ENCODE measurements at regions not wholly inside any gene's neighbourhood (a gene's known extent, or its start where the extent isn't known, plus 50 kb on each side); places are given as distances from the start of the nearest gene placed in this dataset.
"Not testable (repeated sequence)": the region's sequence is repeated elsewhere in the genome, so short reads cannot be mapped to it uniquely, and the experiment has no call there.

GRCh38 chr1:185681034-185681633, 53.1 kb upstream of the HMCN1 start:
- peak; percentile 85 for DNase-seq

DNA sequence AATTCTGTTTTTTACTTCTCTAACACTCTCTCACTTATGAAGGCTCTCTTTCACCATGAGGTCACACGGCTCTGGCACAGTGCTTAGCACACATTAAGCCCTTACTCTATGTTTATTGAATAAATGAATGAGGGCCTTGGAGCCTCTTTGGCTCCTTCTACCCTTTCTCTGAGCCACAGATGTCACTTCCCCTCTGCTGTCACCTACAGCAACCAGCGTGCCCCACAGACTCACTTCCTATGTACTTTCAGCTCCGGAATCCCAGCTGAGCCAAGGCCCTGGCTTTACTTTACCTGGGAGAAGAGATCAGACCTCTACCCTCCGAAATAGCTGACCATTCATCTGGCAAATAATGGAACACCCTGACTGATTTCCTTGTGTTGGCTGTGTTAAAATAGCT, 53.7 kb upstream of the HMCN1 start:
- DNase-seq = no peak

DNA sequence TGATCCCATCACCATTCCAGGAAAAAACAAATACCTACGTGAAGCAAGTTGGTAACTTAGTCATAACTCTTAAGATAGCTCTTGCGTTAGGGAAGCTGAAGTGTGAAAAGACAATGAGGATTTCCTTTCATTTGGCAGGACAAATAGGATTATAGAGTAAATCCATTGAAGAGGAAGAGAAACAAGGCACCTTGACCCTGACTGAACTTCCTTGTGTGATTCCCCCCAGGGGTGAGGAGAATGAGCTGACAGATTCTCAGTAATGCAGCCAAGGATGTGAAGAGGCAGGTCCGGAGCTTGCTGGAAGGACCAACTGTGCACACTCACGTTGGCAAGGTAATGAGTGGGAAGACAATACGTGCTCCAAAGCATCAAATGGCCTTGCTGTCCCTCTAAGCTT, 55.0 kb upstream of the HMCN1 start:
- DNase-seq = no peak

DNA sequence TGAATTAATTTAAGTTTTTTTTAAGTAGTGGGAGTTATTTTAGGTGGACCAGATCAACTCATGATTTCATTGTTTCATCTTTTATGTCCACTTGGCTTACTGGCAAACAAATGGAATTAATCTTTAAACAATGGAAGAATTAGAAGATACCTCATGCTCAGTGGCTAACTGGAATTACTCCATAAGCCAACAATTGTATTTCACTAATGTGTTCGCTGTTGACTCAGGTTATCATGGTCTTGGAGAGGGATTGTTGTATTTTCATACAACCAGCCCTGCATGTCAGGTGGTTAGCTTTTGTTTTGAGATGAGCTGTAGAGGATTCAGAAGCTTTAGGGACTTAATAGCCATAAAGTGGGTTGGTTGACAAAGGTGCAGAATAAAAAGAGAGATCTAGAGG, 57.2 kb upstream of the HMCN1 start:
- DNase-seq = no peak

- peak; percentile 7 for DNase-seq
These were observed 60.0 kb upstream of the HMCN1 start for GRCh38 chr1:185674201-185674600.

DNA sequence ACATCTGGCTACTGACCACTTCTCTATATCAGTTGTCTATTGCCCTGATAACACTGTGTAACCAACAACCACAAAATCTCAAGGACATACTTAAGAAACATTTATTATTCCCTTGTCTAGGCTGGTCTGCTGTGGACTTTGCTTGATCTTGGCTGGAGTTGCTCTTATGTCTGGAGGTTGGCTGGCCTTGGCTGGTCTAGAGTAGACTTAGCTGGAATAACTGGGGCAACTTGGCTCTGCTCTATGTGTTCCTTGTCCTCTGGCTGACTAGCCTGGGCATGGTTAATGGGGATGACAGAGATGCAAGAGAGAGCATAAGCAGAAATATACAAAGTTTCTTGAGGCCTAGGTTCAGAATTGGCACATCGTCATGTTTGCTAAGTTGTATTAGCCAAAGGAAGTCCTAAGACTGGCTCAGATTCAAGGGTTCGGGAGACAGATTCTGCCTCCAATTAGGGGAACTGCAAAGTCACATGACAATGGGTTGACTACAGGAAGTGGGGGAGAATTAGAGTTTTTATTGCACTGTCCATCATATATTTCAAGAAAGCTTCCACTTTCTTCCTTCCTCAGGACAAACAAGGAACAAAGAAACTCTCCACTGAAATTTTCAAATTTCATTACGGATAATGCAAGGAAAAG, 61.4 kb upstream of the HMCN1 start:
- DNase-seq = no peak

GRCh38 chr1:185670187-185670627, 64.0 kb upstream of the HMCN1 start:
- DNase-seq = peak; percentile 62

DNA sequence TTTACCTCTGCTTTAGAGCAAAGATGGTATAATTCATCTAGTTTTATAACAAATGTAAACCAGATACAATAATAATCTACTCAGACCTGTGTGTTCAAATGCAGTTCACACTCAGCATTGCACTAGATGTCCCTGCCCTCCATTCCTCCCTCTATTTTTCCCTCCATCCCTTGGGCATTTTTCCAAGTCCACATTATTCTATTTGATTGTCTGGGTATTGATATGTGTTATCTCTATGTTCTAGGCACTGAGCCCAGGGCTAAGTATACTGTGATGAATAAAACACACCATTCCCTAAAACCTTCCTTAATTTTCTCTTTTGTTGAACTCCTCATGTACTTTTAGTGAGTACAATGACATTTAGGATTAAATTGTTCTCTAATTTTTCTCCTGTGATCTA, 66.2 kb upstream of the HMCN1 start:
- no peak for DNase-seq

- no peak for DNase-seq
These were observed 67.6 kb upstream of the HMCN1 start for GRCh38 chr1:185666582-185666981.

GRCh38 chr1:185663771-185664296, 70.4 kb upstream of the HMCN1 start:
- no peak for DNase-seq

GRCh38 chr1:185663332-185663731, 70.9 kb upstream of the HMCN1 start:
- DNase-seq = no peak

DNA sequence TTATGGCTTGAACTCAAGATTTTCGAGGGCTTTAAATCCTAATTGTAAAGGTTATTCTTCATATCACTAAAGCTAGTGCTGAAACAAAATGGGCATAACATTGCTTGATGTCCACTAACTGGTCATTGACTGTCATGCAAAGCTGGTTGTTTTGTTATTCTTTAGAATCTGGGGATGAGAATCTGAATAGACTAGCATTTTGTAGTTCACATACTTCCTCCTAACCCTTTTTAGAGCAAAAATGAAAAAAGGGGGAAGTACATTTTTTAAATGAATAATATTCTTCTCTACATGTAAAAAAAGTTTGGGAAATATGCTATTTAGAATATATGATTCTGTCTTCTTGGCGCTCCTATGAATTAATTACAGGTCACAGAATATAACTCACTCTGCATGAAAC, 72.2 kb upstream of the HMCN1 start:
- no peak for DNase-seq

- no peak for DNase-seq
These were observed 77.5 kb upstream of the HMCN1 start for GRCh38 chr1:185656663-185657062.

- DNase-seq = no peak
These were observed 79.3 kb upstream of the HMCN1 start for GRCh38 chr1:185654952-185655314.

DNA sequence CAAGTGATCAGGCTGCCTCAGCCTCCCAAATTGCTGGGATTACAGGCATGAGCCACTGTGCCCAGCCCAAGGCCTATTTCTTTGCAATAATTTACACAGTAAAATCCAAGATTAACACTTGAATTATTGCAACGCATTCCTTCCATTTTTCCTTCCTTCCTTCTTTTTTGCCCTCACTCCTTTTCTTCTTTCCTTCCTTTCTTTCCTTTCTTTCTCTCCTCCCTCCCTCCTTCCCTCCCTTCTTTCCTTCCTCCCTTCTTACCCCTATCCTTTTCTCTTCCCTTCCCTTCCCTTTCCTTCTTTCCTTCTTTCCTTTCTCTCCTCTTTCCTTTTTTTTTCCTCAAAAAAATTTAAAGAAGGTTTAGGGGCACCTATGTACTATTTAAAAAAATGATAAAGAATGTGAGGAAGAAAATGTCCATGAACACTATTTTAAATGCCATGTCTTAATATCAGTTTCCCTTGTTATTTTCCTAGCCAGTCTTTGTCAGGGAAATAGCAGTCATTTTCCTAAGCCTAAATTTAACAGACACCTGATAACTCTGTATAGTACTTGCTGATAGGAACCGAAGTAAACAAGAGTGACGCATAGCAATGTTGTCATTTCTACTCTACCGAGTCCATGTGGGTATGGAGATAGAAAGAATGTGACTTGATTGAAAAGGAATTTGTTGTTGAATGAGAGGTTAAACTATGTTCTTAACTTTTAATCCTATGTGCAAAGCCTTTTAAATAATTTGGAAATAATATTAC, 79.8 kb upstream of the HMCN1 start:
- no peak for DNase-seq

DNA sequence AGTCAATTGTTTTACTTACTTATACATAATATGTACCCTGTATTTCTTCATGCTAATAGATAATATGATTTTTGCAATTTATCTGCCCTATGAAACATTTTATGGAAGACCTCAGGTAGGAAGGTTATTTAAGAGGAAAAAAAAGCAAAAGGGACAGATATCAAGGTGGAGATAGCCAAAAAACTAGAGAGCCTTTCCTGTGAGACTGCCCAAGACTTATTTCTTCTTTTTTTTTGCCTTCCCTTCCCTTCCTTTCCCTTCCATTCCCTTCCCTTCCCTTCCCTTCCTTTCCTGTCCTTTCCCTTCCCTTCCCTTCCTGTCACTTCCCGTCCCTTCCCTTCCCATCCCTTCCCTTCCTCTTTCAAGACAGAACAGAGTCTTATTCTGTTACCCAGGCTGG, 80.6 kb upstream of the HMCN1 start:
- DNase-seq = no peak

DNA sequence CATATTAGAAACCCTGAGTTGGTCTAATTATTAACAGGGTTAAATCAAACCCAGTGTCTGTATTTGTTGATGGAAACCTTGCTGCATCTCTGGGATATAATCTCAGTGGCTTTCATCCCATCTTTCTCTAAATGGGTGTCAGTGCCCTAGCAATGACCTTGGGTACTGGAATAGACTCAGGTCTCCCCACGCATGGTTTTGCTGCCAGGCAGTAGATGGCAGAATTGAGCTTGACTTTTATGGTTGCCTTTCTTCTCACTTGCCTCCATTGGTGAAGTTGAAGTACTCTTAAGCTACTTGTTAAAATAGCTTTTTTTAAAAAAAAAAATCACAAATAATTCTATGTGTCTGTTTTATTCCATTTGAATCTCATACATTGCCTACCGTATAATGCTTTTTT, 81.8 kb upstream of the HMCN1 start:
- peak; percentile 36 for DNase-seq

DNA sequence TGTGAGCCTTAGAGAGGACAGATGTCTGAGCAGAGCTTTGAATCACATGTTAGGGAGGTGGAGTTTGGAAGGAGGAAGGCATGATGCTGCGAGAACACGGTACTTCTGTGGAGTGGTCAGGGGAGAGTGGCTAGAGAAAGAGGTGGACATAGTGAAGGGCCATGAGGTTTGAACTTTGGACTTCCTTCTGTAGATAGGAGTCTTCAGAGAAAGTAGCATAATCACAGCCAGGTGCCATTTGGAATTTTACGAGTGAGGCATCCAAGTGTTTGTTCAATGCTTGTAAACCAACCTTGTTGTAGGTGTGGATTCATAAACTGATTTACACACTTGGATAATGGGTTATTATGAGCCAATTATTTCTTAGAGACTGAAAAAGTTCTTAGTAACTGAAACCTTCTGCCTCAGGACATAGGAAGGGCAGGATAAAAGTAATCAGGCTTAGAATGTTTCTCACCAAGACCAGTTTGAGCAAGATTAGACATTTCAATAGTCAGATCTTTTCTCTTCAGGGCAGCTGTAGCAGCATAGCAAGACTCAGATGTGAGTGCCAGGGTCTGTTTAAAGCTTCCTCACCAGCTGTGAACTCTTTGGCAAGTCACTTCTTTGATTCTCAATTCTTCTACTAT, 83.5 kb upstream of the HMCN1 start:
- DNase-seq = no peak

DNA sequence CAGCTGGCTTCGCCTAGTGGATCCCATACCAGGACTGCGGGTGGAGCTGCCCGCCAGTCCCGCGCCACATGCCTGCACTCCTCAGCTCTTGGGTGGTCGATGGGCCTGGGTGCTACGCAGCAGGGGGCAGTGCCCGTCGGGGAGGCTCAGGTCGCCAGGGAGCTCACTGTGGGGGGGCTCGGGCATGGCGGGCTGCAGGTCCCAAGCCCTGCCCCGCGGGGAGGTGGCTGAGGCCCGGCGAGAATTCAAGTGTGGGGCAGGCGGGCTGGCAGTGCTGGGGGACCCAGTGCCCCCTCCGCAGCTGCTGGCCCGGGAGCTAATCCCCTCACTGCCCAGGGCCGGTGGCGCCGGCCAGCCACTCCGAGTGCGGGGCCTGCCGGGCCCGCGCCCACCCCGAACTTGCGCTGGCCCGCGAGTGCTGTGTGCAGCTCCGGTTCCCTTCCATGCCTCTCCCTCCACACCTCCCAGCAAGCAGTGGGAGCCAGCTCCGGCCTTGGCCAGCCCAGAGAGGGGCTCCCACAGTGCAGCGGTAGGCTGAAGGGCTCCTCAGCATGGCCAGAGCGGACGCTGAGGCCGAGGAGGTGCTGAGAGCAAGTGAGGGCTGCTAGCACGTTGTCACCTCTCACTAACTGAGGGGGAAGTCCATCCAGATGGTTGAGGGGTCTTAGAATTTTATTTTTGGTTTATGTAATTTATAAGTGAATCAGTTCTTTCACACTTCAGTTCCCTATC, 85.2 kb upstream of the HMCN1 start:
- DNase-seq = no peak

- DNase-seq = not testable (repeated sequence)
These were observed 86.5 kb upstream of the HMCN1 start for GRCh38 chr1:185647597-185648267.

DNA sequence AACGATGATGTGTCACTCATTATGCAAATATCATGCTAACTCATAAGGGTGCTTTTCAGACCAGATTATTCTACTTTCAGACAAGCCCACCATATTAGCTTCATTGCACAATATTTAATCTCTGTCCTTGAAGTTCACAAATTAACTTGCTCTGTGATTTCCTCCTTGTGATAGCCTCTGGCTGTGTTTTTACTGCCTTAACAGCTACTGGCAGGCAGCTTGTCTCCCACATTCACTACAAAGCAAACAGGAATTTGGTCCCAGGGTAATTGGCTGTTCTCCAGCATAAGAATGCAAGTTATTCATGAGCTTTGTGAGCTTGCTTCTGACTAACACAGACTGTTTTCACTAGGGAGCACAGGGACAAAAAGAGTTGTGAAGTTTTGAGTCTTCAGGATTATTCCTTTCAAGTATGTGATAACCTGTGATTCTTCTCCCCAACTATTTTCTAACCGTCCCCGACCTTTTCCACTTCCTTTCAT, 87.9 kb upstream of the HMCN1 start:
- DNase-seq = no peak

DNA sequence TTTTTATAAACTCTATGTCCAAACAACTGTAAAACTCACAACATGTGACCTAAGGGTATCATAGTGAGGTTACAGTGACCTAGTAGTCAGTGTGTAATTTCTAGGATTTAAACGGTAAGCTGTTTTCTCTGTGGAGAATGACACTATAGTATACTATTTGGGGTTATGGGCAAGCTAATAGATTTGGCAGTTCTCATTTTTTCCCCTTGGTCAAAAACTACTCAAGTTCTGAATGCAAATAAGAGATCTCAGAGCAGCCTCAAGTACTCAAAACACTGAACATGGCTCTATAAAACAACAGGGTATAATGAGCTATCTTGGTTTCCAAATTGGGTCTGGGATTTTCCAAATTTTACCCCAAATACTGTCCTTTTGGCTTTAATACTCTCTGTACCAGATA, 88.5 kb upstream of the HMCN1 start:
- no peak for DNase-seq

Data from hematopoietic multipotent progenitor cell treated with erythropoietin and hydrocortisone succinate and interleukin-3 and kit ligand, for 6 days (in vitro differentiated cells).